ENCODE measurements at regions not wholly inside any gene's neighbourhood (a gene's known extent, or its start where the extent isn't known, plus 50 kb on each side); places are given as distances from the start of the nearest gene placed in this dataset.

DNA sequence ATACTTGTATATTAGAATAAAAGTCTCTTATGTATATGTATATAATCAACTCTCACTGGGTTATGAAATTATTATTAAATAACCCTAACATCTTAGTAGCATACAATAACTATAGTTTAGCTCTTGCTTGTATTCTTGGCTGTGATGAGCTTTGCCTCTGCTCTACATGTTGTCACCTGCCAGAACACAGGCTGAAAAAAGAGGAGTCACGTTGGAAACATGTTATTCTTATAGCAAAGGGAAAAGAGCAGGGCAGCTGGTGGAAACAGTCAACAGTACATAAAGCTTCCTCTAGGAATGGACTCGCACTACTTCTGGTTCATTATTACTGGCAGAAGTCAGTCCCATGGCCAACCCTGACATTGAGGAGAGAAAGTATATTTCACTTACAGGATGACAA is 362.0 kb upstream of the KYNU start:
- no peak for TF ChIP-seq POLR2A (IDR thresholded peaks at IDR 0.05)
- TF ChIP-seq, protein P1, sequence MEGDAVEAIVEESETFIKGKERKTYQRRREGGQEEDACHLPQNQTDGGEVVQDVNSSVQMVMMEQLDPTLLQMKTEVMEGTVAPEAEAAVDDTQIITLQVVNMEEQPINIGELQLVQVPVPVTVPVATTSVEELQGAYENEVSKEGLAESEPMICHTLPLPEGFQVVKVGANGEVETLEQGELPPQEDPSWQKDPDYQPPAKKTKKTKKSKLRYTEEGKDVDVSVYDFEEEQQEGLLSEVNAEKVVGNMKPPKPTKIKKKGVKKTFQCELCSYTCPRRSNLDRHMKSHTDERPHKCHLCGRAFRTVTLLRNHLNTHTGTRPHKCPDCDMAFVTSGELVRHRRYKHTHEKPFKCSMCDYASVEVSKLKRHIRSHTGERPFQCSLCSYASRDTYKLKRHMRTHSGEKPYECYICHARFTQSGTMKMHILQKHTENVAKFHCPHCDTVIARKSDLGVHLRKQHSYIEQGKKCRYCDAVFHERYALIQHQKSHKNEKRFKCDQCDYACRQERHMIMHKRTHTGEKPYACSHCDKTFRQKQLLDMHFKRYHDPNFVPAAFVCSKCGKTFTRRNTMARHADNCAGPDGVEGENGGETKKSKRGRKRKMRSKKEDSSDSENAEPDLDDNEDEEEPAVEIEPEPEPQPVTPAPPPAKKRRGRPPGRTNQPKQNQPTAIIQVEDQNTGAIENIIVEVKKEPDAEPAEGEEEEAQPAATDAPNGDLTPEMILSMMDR (IDR thresholded peaks at IDR 0.05) = no peak
